ENCODE measurements at regions not wholly inside any gene's neighbourhood (a gene's known extent, or its start where the extent isn't known, plus 50 kb on each side); places are given as distances from the start of the nearest gene placed in this dataset.

DNA sequence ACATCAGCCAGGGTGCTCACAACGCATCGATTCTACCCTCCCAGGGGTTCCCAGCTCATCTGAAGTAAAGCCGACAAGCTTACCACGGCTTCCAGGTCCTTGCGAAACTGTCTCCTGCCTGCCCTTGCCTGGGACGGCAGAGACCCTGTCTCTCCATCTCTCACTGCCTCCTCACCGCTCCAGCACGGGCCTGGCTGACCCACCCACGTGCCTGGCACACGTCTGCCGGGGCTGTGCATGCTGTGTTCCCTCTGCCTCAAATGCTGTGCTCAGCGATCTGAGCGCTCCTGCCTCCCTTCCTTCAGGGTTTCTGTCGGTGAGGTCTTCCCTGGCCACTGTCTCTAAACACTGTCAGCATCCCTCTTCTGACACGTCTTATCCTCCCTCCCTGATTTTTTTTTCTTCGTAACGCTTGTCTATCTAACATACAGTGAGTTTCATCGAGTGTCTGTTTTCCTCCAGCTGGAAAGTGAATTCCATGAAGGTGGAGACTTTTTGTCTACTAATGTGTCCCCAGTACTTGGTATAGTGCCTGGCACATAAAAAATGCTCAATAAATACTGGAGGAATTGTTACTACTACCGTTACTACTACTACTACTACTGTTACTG, 208.4 kb downstream of the IRF8 start:
- DNase-seq, result no peak
- 58 to 63% methylated on average over 17 to 19 of the region's 19 CpGs for WGBS, 2 donors

GRCh38 chr16:86108062-86108461, 209.1 kb downstream of the IRF8 start:
- intact Hi-C loops (cut with DNase I; ENCODE audit: low total_unique reads), result no loop called here
- TF ChIP-seq POLR2A (IDR thresholded peaks at IDR 0.05) (no peak), CTCF (IDR thresholded peaks at IDR 0.05) (no peak)
- Histone ChIP-seq H3K4me3 (no peak overlapping the region), H3K9me3 (no peaks in the 10 kb centered on the region), H3K36me3 (ENCODE audit: low read depth, missing control alignments) (no peaks in the 10 kb centered on the region), H3K27ac (no peak overlapping the region), H3K4me1 (no peaks in the 10 kb centered on the region), H3K27me3 (no peaks in the 10 kb centered on the region)
- 82 to 85% methylated on average over 3 of the region's 3 CpGs for WGBS, 2 donors
- no peak for DNase-seq

More for the DNA sequence above, 208.4 kb downstream of the IRF8 start:
- no peaks in the 10 kb centered on the region for H3K36me3 ChIP-seq (ENCODE audit: low read depth, missing control alignments)
- no peaks in the 10 kb centered on the region for H3K9me3 ChIP-seq
- H3K4me1 ChIP-seq, result no peaks in the 10 kb centered on the region
- no peak overlapping the region for H3K27ac ChIP-seq
- no peaks in the 10 kb centered on the region for H3K27me3 ChIP-seq
- no peak overlapping the region for H3K4me3 ChIP-seq
- TF ChIP-seq CTCF (IDR thresholded peaks at IDR 0.05) (no peak), POLR2A (IDR thresholded peaks at IDR 0.05) (no peak)
- intact Hi-C loops (cut with DNase I; ENCODE audit: low total_unique reads), result no loop called here

- DNase-seq, result no peak
- H3K4me3 ChIP-seq, result no peak overlapping the region
- no peaks in the 10 kb centered on the region for H3K9me3 ChIP-seq
- 74 to 90% methylated on average over 1 of the region's 1 CpG for WGBS, 2 donors
- TF ChIP-seq CTCF (IDR thresholded peaks at IDR 0.05) (no peak), POLR2A (IDR thresholded peaks at IDR 0.05) (no peak)
- H3K27me3 ChIP-seq, result no peaks in the 10 kb centered on the region
- H3K36me3 ChIP-seq (ENCODE audit: low read depth, missing control alignments), result no peaks in the 10 kb centered on the region
- H3K4me1 ChIP-seq, result no peaks in the 10 kb centered on the region
- intact Hi-C loops (cut with DNase I; ENCODE audit: low total_unique reads), result no loop called here
- no peak overlapping the region for H3K27ac ChIP-seq
These were observed 211.2 kb downstream of the IRF8 start for GRCh38 chr16:86110134-86110533.

DNA sequence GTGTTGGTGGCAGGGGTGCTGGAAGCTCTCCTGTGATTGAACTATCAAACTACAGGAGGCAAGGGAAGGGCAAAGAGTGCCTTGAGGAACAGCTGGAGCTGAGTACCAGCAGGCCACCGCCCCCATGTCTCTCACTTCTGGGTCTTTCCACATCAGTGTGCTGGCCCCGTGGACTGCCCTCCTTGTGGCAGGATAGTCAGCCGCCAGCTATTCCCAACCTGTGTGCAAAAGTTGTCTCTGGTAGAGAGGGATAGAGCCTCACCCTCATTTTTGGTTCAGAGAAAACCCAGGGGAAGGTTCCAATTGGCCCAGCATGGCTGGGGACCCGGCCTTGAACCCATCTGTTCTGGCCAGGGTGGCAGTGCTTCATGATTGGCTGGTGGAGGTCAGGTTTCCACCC, 211.8 kb downstream of the IRF8 start:
- WGBS, 2 donors, result 90 to 92% methylated on average over 4 of the region's 4 CpGs
- intact Hi-C loops (cut with DNase I; ENCODE audit: low total_unique reads), result no loop called here
- Histone ChIP-seq H3K27me3 (no peaks in the 10 kb centered on the region), H3K27ac (no peak overlapping the region), H3K36me3 (ENCODE audit: low read depth, missing control alignments) (no peaks in the 10 kb centered on the region), H3K4me1 (no peaks in the 10 kb centered on the region), H3K9me3 (no peaks in the 10 kb centered on the region), H3K4me3 (no peak overlapping the region)
- TF ChIP-seq CTCF (IDR thresholded peaks at IDR 0.05) (no peak), POLR2A (IDR thresholded peaks at IDR 0.05) (no peak)
- DNase-seq, result no peak

- 47 to 50% methylated on average over 4 of the region's 4 CpGs for WGBS, 2 donors
- H3K4me3 ChIP-seq, result no peak overlapping the region
- no peaks in the 10 kb centered on the region for H3K27me3 ChIP-seq
- H3K9me3 ChIP-seq, result no peaks in the 10 kb centered on the region
- intact Hi-C loops (cut with DNase I; ENCODE audit: low total_unique reads), result no loop called here
- no peak for TF ChIP-seq POLR2A (IDR thresholded peaks at IDR 0.05)
- TF ChIP-seq CTCF (IDR thresholded peaks at IDR 0.05), result no peak
- no peak for DNase-seq
- H3K4me1 ChIP-seq, result no peaks in the 10 kb centered on the region
- no peak overlapping the region for H3K27ac ChIP-seq
- no peaks in the 10 kb centered on the region for H3K36me3 ChIP-seq (ENCODE audit: low read depth, missing control alignments)
These were observed 213.2 kb downstream of the IRF8 start for GRCh38 chr16:86112178-86112577.

All from testis (tissue), 2 donors.